Lung (tissue), 11 donors: ENCODE measurements at regions not wholly inside any gene's neighbourhood (a gene's known extent, or its start where the extent isn't known, plus 50 kb on each side); places are given as distances from the start of the nearest gene placed in this dataset.

Experiments used
- ATAC-seq: fragments of 200-7000 bp; cut with Tn5 transposase; one replicate; pipeline ENCODE4 v1.9.1; 2020; ENCODE audit warnings: moderate number of reproducible peaks; ENCODE audit not compliant: insufficient read depth, low FRiP score
- DNase-seq, 3 donors: peaks; one replicate each; pipeline ENCODE4 v3.0.0-alpha.2; 2013 to 2017
- H3K27ac ChIP-seq, 2 donors: one replicate each; pipeline ENCODE4 v1.5.1; 2013; ENCODE audit warnings: mild to moderate bottlenecking in 2 of 2, moderate library complexity in 2 of 2, control low read depth in 1 of 2, inconsistent platforms in 1 of 2, low read depth in 1 of 2, low read length in 1 of 2
- H3K27me3 ChIP-seq, 3 donors: one replicate each; pipeline ENCODE4 v1.5.1; 2013; ENCODE audit warnings: low read length in 2 of 3; ENCODE audit not compliant: control insufficient read depth in 3 of 3, insufficient read depth in 3 of 3
- H3K36me3 ChIP-seq, 4 donors: one replicate each; pipeline ENCODE4 v1.5.1; 2013; ENCODE audit warnings: low read length in 4 of 4, mild to moderate bottlenecking in 1 of 4, moderate library complexity in 1 of 4; ENCODE audit not compliant: control insufficient read depth in 4 of 4, insufficient read depth in 4 of 4
- H3K4me1 ChIP-seq, 5 donors: one replicate each; pipeline ENCODE4 v1.5.1; 2013; ENCODE audit warnings: low read length in 5 of 5, mild to moderate bottlenecking in 2 of 5, moderate library complexity in 1 of 5; ENCODE audit not compliant: control insufficient read depth in 5 of 5, insufficient read depth in 5 of 5
- H3K4me3 ChIP-seq: one replicate; pipeline ENCODE4 v1.5.1; 2013; ENCODE audit warnings: mild to moderate bottlenecking, control low read depth, moderate library complexity
- H3K9ac ChIP-seq, 2 donors: one replicate each; pipeline ENCODE4 v1.5.1; 2013; ENCODE audit warnings: low read length in 2 of 2, control low read depth in 1 of 2; ENCODE audit not compliant: insufficient read depth in 1 of 2
- H3K9me3 ChIP-seq, 4 donors: one replicate each; pipeline ENCODE4 v1.5.1; 2013; ENCODE audit warnings: low read length in 3 of 4, mild to moderate bottlenecking in 1 of 4, moderate library complexity in 1 of 4; ENCODE audit not compliant: control insufficient read depth in 4 of 4, insufficient read depth in 3 of 4
- CTCF ChIP-seq: IDR thresholded peaks from 2 replicates; pipeline ENCODE4 v1.5.1; 2012; ENCODE audit warnings: mild to moderate bottlenecking; ENCODE audit errors: control extremely low read depth, extremely low read depth
- WGBS, 2 donors: extraction: QIAGEN DNeasy Blood & Tissue Kit; methylation state at CpG; one replicate each; pipeline ENCODE4 v1.1.7; 2013; 5-methylcytosine and 5-hydroxymethylcytosine counted together
- donor health status: control.
- donor health status: control.
- donor health status: Bipolar disorder and iron deficiency.
- donor health status: healthy.
- donor health status: DM: yes; HTN: yes; CAD: no.

- DNase-seq (no peak), ATAC-seq (no peak)
- H3K4me3 ChIP-seq = no peak overlapping the region
- H3K4me1 ChIP-seq = no peaks in the 10 kb centered on the region
- no peaks in the 10 kb centered on the region for H3K27me3 ChIP-seq
- peaks cover 0 to 11% (median 0%) of the 10 kb centered on the region in 4 donors for H3K9me3 ChIP-seq
- H3K36me3 ChIP-seq = no peaks in the 10 kb centered on the region
- TF ChIP-seq CTCF = no peak
- H3K27ac ChIP-seq = no peak overlapping the region
- H3K9ac ChIP-seq = no peak overlapping the region
Observed at GRCh38 chr6:145469021-145469420, 266.3 kb downstream of the EPM2A start.

- TF ChIP-seq CTCF = no peak
- Histone ChIP-seq H3K4me1 (no peaks in the 10 kb centered on the region), H3K27ac (no peak overlapping the region), H3K9me3 (peaks cover 0 to 14% (median 0%) of the 10 kb centered on the region in 4 donors), H3K27me3 (no peaks in the 10 kb centered on the region), H3K9ac (no peak overlapping the region), H3K4me3 (no peak overlapping the region), H3K36me3 (no peaks in the 10 kb centered on the region)
- DNase-seq (no peak), ATAC-seq (no peak)
- WGBS, 2 donors = 47 to 50% methylated on average over 1 of the region's 1 CpG
Observed at GRCh38 chr6:145475794-145476396, 259.4 kb downstream of the EPM2A start.

- Histone ChIP-seq H3K36me3 (no peaks in the 10 kb centered on the region), H3K4me1 (no peaks in the 10 kb centered on the region), H3K27ac (no peak overlapping the region), H3K4me3 (no peak overlapping the region), H3K9me3 (peaks cover 0 to 3% (median 0%) of the 10 kb centered on the region in 4 donors), H3K27me3 (no peaks in the 10 kb centered on the region), H3K9ac (no peak overlapping the region)
- ATAC-seq (no peak), DNase-seq (no peak)
- WGBS, 2 donors = 84 to 86% methylated on average over 1 of the region's 1 CpG
- no peak for TF ChIP-seq CTCF
Observed at GRCh38 chr6:145480024-145480423, 255.3 kb downstream of the EPM2A start.
